Esophagus squamous epithelium (tissue), 5 donors: ENCODE measurements at regions not wholly inside any gene's neighbourhood (a gene's known extent, or its start where the extent isn't known, plus 50 kb on each side); places are given as distances from the start of the nearest gene placed in this dataset.

Experiments used
- DNase-seq: peaks from one replicate; lab custom pipeline; 2025; lab: John Stamatoyannopoulos, UW
- H3K27ac ChIP-seq, 4 donors: fragments of 200-600 bp; sonication (generic); one replicate each; pipeline ENCODE4 v1.5.1; 2016 to 2019; ENCODE audit warnings: mild to moderate bottlenecking in 1 of 4
- H3K27me3 ChIP-seq, 4 donors: fragments of 200-600 bp; sonication (generic); 1 replicate in 3 of 4; 2 replicates in 1 of 4; pipeline versions ENCODE4 v1.5.1 to v1.6.0; 2017 to 2021; ENCODE audit warnings: antibody characterized with exemption in 1 of 4
- H3K36me3 ChIP-seq, 3 donors: fragments of 200-600 bp; sonication (generic); one replicate each; pipeline ENCODE4 v1.5.1; 2016 to 2019
- H3K4me1 ChIP-seq, 3 donors: fragments of 200-600 bp; sonication (generic); one replicate each; pipeline ENCODE4 v1.5.1; 2017 to 2019
- H3K4me3 ChIP-seq, 4 donors: fragments of 200-600 bp; sonication (generic); 1 replicate in 3 of 4; 2 replicates in 1 of 4; pipeline ENCODE4 v1.5.1; 2016 to 2019; ENCODE audit warnings: mild to moderate bottlenecking in 2 of 4, moderate library complexity in 1 of 4
- H3K9me3 ChIP-seq, 3 donors: fragments of 200-600 bp; sonication (generic); one replicate each; pipeline ENCODE4 v1.5.1; 2016 to 2019
- CTCF ChIP-seq, 6 experiments: fragments of 450-650 bp in 4 of 6; fragments of 200-600 bp in 2 of 6; sonication (generic) in 2 of 6; IDR thresholded peaks; one replicate each; pipeline ENCODE4 v1.5.1; 2016 to 2019; ENCODE audit warnings: antibody characterized with exemption in 6 of 6, mild to moderate bottlenecking in 4 of 6, moderate library complexity in 4 of 6
- POLR2A ChIP-seq, 4 donors: fragments of 450-650 bp; IDR thresholded peaks; one replicate each; pipeline ENCODE4 v1.6.1; 2017; ENCODE audit warnings: antibody characterized with exemption in 4 of 4, mild to moderate bottlenecking in 4 of 4, moderate library complexity in 3 of 4
- WGBS, 2 donors: methylation state at CpG; one replicate each; pipeline ENCODE4 v1.1.5; 2018; 5-methylcytosine and 5-hydroxymethylcytosine counted together
- intact Hi-C: fragments of 100-400 bp; cut with DNase I; formaldehyde crosslinking; loops from one replicate; pipeline ENCODE4 v1.15.0; 2022
- donor health status: DM: yes; HTN: yes; CAD: no.

GRCh38 chr3:21259896-21260295 is 491.1 kb downstream of the ZNF385D start:
- Histone ChIP-seq H3K27ac (no peak overlapping the region), H3K36me3 (no peaks in the 10 kb centered on the region), H3K4me3 (no peak overlapping the region), H3K27me3 (no peaks in the 10 kb centered on the region), H3K9me3 (no peaks in the 10 kb centered on the region), H3K4me1 (peaks cover 0 to 6% (median 5%) of the 10 kb centered on the region in 3 donors)
- no peak for DNase-seq
- intact Hi-C loops = no loop called here
- WGBS, 2 donors = 37 to 52% methylated on average over 3 of the region's 3 CpGs
- TF ChIP-seq POLR2A (IDR thresholded peaks at IDR 0.05) (no peak), CTCF (IDR thresholded peaks at IDR 0.05) (no peak)

- H3K4me3 ChIP-seq = no peak overlapping the region
- 18 to 36% methylated on average over 1 of the region's 1 CpG for WGBS, 2 donors
- no peak for DNase-seq
- no peaks in the 10 kb centered on the region for H3K9me3 ChIP-seq
- peaks cover 0 to 6% (median 5%) of the 10 kb centered on the region in 3 donors for H3K4me1 ChIP-seq
- TF ChIP-seq CTCF (IDR thresholded peaks at IDR 0.05) (no peak), POLR2A (IDR thresholded peaks at IDR 0.05) (no peak)
- no peaks in the 10 kb centered on the region for H3K27me3 ChIP-seq
- intact Hi-C loops = no loop called here
- H3K36me3 ChIP-seq = no peaks in the 10 kb centered on the region
- H3K27ac ChIP-seq = no peak overlapping the region
These were observed 494.1 kb downstream of the ZNF385D start for GRCh38 chr3:21256932-21257331.

GRCh38 chr3:21238661-21239060 is 512.3 kb downstream of the ZNF385D start:
- intact Hi-C loops = no loop called here
- Histone ChIP-seq H3K36me3 (no peaks in the 10 kb centered on the region), H3K4me1 (no peaks in the 10 kb centered on the region)

GRCh38 chr3:21237638-21238037 is 513.4 kb downstream of the ZNF385D start:
- Histone ChIP-seq H3K27ac (no peak overlapping the region), H3K9me3 (no peaks in the 10 kb centered on the region), H3K4me1 (no peaks in the 10 kb centered on the region), H3K27me3 (no peaks in the 10 kb centered on the region), H3K36me3 (no peaks in the 10 kb centered on the region), H3K4me3 (no peak overlapping the region)
- DNase-seq = no peak
- intact Hi-C loops = no loop called here
- WGBS, 2 donors = 50 to 65% methylated on average over 1 of the region's 1 CpG
- TF ChIP-seq CTCF (IDR thresholded peaks at IDR 0.05) (no peak), POLR2A (IDR thresholded peaks at IDR 0.05) (no peak)

More at GRCh38 chr3:21238661-21239060, 512.3 kb downstream of the ZNF385D start:
- no peaks in the 10 kb centered on the region for H3K9me3 ChIP-seq
- no peaks in the 10 kb centered on the region for H3K27me3 ChIP-seq
- no peak overlapping the region for H3K27ac ChIP-seq
- 72 to 76% methylated on average over 2 of the region's 2 CpGs for WGBS, 2 donors
- DNase-seq = no peak
- H3K4me3 ChIP-seq = no peak overlapping the region
- TF ChIP-seq CTCF (IDR thresholded peaks at IDR 0.05) = no peak
- no peak for TF ChIP-seq POLR2A (IDR thresholded peaks at IDR 0.05)

- no peak overlapping the region for H3K27ac ChIP-seq
- WGBS, 2 donors = 61 to 72% methylated on average over 4 of the region's 4 CpGs
- no peaks in the 10 kb centered on the region for H3K4me1 ChIP-seq
- intact Hi-C loops = no loop called here
- DNase-seq = no peak
- H3K4me3 ChIP-seq = no peak overlapping the region
- no peak for TF ChIP-seq CTCF (IDR thresholded peaks at IDR 0.05)
- no peak for TF ChIP-seq POLR2A (IDR thresholded peaks at IDR 0.05)
- no peaks in the 10 kb centered on the region for H3K9me3 ChIP-seq
- H3K27me3 ChIP-seq = no peaks in the 10 kb centered on the region
- H3K36me3 ChIP-seq = no peaks in the 10 kb centered on the region
These were observed 515.5 kb downstream of the ZNF385D start for GRCh38 chr3:21235491-21235890.
